ENCODE measurements at regions not wholly inside any gene's neighbourhood (a gene's known extent, or its start where the extent isn't known, plus 50 kb on each side); places are given as distances from the start of the nearest gene placed in this dataset.

GRCh38 chr14:54053386-54053745 is 96.7 kb upstream of the BMP4 start:
- no peak for TF ChIP-seq EZH2phosphoT487 (IDR thresholded peaks at IDR 0.05; ENCODE audit: low read depth, severe bottlenecking, unreplicated experiment)
- no peak for TF ChIP-seq CTCF (IDR thresholded peaks at IDR 0.05; ENCODE audit: poor library complexity)
- TF ChIP-seq EZH2 (IDR thresholded peaks at IDR 0.05; ENCODE audit: borderline replicate concordance), result no peak

All from hepatocyte (in vitro differentiated cells).